ENCODE measurements at regions not wholly inside any gene's neighbourhood (a gene's known extent, or its start where the extent isn't known, plus 50 kb on each side); places are given as distances from the start of the nearest gene placed in this dataset.
"Not testable (repeated sequence)": the region's sequence is repeated elsewhere in the genome, so short reads cannot be mapped to it uniquely, and the experiment has no call there.

- not testable (repeated sequence) for TF ChIP-seq CTCF, POLR2A (IDR thresholded peaks at IDR 0.05)
These were observed 117.0 kb upstream of the DMRT1 start for GRCh38 chr9:724461-724860.
